ENCODE measurements at regions not wholly inside any gene's neighbourhood (a gene's known extent, or its start where the extent isn't known, plus 50 kb on each side); places are given as distances from the start of the nearest gene placed in this dataset.

DNA sequence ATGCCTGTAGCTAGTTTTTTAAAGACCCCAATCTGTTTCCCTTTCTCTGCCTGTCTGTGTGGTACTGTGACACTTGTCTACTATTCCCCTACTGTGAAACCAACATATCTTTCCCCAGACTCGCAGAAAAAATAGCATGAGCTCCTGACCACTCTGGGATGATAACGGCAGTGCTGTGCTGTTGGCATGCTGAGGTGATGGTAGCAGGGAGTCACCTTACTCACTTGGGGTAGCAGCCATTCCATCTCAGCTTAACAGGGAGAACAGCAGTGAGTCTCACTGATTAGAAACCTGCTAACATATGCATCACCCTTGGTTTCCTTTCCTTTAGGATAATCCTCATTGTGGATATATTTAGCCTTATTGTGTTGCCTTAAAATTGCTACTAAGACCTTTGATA lies 469.6 kb upstream of the FZD8 start:
- ATAC-seq (no peak), DNase-seq (no peak)
- no peak overlapping the region for H3K27ac Mint-ChIP-seq
- peaks cover 4% of the 10 kb centered on the region for H3K9me3 Mint-ChIP-seq
- H3K27me3 Mint-ChIP-seq = no peaks in the 10 kb centered on the region
- H3K4me1 Mint-ChIP-seq = no peaks in the 10 kb centered on the region
- H3K36me3 Mint-ChIP-seq (ENCODE audit: low read depth) = no peaks in the 10 kb centered on the region
- no peak overlapping the region for H3K4me3 Mint-ChIP-seq

DNA sequence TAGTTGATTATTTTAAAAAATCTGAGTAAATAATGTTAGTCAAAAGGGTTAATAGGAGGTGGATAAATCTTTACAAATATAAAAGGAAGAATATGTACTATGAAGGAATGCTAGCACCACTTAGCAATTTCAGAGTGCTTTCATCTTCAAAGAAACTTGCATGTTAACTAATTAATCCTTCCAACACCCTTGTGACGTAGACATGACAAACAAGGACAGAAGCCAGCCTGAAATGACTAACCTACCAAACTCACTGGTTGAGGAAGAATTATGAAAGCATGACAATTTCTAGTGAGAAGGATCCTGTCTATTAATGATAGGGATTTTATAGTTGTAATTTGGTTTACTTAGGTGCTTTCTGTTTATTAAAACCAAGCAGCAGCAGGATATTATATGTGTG lies 468.0 kb upstream of the FZD8 start:
- no peak for ATAC-seq
- peaks cover 6% of the 10 kb centered on the region for H3K9me3 Mint-ChIP-seq
- no peaks in the 10 kb centered on the region for H3K36me3 Mint-ChIP-seq (ENCODE audit: low read depth)

DNA sequence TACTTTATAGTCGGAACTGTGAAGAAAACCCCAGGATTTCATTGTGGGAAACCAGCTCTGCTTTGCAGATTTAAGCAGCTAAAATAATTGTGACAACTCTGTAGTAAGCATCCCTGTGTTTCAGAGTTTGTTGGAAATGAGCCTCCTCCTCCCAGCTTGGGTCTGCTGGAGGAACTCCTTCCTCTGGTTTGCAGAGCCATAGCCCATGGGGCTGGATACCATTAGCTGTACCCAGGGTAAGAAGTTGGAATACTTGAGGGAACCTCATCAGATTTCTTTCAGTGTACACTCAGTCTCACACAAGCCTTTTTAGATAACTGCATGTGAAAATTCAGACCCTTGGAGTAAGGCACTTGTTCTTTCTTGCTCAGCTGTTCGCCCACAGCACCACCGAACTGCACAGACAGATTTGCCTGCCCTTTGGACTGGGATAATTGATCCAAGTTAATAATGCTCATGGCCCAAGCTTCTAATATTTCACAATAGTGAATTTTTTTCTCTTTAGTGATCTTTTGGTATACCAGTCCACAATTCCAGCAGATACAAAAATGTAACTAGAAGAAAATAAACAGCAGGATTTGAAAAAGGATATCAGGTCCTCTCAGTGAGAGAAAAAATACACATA lies 467.4 kb upstream of the FZD8 start:
- Mint-ChIP-seq H3K4me3 (no peak overlapping the region), H3K4me1 (no peaks in the 10 kb centered on the region), H3K36me3 (ENCODE audit: low read depth) (no peaks in the 10 kb centered on the region), H3K27me3 (no peaks in the 10 kb centered on the region), H3K27ac (no peak overlapping the region), H3K9me3 (peaks cover 7% of the 10 kb centered on the region)
- no peak for DNase-seq
- no peak for ATAC-seq

More for the DNA sequence above, 468.0 kb upstream of the FZD8 start:
- DNase-seq = no peak
- Mint-ChIP-seq H3K27me3 (no peaks in the 10 kb centered on the region), H3K27ac (no peak overlapping the region), H3K4me3 (no peak overlapping the region), H3K4me1 (no peaks in the 10 kb centered on the region)

DNA sequence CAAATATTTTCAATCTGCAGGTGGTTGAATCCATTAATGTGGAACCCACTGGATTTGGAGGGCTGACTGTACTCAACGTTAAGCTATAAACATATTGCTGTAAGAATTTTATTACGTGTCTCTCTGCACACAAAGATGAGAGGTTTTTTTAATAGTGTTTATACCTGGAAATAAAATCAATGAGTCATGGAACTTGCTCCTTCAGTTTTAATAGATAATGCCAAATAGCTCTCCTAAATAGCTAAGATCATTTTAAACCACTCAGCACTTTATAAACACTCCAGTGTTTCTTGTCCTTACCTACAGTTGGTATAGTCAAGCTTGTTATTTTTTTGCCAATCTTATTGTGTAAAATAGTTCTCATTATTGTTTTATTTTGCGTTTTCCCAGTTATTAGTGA lies 455.6 kb upstream of the FZD8 start:
- Mint-ChIP-seq H3K4me1 (no peaks in the 10 kb centered on the region), H3K27ac (no peak overlapping the region), H3K9me3 (peaks cover 7% of the 10 kb centered on the region), H3K36me3 (ENCODE audit: low read depth) (no peaks in the 10 kb centered on the region), H3K27me3 (no peaks in the 10 kb centered on the region), H3K4me3 (no peak overlapping the region)
- DNase-seq = no peak
- ATAC-seq = no peak

DNA sequence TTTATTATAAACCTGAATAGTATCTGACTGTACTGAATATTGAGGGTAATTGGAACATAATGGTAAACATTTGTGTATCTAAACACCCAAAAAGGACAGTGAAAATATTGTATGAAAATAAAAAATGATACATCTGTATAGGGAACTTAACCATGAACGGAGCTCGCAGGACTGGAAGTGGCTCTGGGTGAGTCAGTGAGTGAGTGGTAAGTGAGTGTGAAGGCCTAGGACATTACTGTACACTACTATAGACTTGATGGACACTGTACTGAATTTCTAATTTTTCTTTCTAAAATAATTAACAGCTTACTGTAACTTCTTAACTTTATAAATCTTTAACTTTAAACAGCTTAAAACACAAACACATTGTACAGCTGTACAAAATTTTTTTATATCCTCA lies 454.5 kb upstream of the FZD8 start:
- DNase-seq (no peak), ATAC-seq (no peak)
- no peaks in the 10 kb centered on the region for H3K4me1 Mint-ChIP-seq
- H3K9me3 Mint-ChIP-seq = peaks cover 5% of the 10 kb centered on the region
- H3K27me3 Mint-ChIP-seq = no peaks in the 10 kb centered on the region
- no peak overlapping the region for H3K4me3 Mint-ChIP-seq
- no peaks in the 10 kb centered on the region for H3K36me3 Mint-ChIP-seq (ENCODE audit: low read depth)
- no peak overlapping the region for H3K27ac Mint-ChIP-seq

DNA sequence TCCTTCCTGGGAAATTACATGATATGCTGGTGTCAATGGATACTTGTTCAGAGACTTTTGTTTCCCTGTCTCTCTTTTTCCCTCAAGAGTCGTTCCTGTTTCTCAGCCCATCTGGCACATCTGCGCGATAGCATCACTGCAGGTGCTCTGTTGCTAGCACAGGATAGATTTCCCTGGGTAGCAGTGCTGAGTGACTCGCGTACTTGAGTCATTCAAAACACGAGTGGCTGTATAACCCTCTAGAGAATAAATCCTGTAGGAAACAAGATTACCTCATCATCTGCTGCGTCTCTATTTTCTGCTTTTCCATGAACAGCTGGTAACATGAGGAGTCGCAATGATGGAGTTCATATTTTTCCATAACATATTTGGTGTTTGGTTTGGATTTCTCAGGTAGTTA lies 452.0 kb upstream of the FZD8 start:
- DNase-seq = no peak
- Mint-ChIP-seq H3K9me3 (peaks cover 5% of the 10 kb centered on the region), H3K27me3 (no peaks in the 10 kb centered on the region), H3K4me1 (no peaks in the 10 kb centered on the region), H3K36me3 (ENCODE audit: low read depth) (no peaks in the 10 kb centered on the region), H3K4me3 (no peak overlapping the region), H3K27ac (no peak overlapping the region)
- ATAC-seq = no peak

DNA sequence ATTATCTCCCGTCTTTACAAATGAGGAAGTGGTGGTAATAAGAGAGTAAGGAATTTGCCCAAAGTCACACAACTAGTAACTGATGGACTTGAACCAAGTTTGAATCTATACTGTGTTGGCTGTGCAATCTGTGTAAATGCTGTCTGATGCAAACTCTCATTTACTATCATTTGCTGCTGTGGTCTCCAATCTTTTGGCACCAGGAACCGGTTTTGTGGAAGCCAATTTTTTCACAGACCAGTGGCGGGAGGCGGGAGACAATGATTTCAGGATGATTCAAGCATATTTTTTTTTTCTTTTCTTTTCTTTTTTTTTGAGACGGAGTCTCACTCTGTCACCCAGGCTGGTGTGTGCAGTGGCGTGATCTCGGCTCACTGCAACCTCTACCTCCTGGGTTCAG lies 450.0 kb upstream of the FZD8 start:
- H3K27me3 Mint-ChIP-seq = no peaks in the 10 kb centered on the region
- DNase-seq (no peak), ATAC-seq (no peak)
- H3K4me1 Mint-ChIP-seq = no peaks in the 10 kb centered on the region
- H3K27ac Mint-ChIP-seq = no peak overlapping the region
- peaks cover 5% of the 10 kb centered on the region for H3K9me3 Mint-ChIP-seq
- H3K4me3 Mint-ChIP-seq = no peak overlapping the region
- no peaks in the 10 kb centered on the region for H3K36me3 Mint-ChIP-seq (ENCODE audit: low read depth)

DNA sequence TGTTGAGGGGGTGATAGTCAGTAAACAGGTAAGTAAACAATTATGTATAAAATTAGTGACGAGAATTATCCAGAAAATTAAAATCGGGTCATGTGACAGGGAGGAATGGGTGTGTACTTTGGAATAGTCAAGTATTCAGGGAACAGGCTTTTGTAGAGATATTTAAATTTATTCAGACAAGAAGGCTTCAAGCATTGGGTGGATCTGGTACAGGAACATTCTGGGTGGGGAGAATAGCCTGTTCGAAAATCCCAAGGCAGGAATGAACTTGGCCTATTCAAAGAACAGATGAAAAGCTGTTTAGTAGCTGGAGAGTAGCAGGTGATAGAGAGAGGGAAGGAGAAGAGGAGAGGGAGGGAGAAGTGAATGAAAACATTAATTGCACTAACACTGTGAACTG lies 448.9 kb upstream of the FZD8 start:
- DNase-seq (no peak), ATAC-seq (no peak)
- Mint-ChIP-seq H3K36me3 (ENCODE audit: low read depth) (no peaks in the 10 kb centered on the region), H3K4me3 (no peak overlapping the region), H3K27me3 (no peaks in the 10 kb centered on the region), H3K4me1 (no peaks in the 10 kb centered on the region), H3K27ac (no peak overlapping the region), H3K9me3 (peaks cover 5% of the 10 kb centered on the region)

DNA sequence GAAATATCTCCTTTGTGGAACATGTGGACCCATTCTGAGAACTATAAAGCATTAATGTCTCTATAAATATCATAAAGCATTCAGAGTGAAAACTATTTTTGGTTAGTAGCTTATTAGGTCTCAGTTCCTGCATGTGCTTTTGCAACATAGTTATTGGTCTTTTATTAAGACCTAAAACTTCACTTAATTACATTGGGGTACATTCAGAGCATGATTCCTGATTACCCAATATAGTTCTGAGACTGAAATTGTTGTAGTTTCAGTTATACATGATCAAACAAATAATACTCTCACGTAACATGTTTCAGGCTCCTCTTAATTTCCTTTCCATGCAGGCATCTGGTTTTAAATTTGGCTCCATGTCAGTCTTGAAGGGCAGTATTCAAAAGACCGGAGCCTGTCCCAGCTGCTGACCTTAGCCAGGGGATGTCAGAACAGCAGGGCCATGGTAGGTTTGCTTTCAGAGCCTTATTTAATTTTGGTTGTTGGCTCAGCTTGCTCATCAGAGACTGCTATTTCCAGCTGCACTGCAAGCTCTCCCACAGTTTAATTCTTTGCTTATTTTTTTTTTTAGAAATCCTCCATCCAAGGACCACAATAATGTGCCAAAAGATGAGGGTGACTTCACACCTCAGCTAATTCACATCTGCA lies 447.8 kb upstream of the FZD8 start:
- no peak for DNase-seq
- ATAC-seq = no peak
- Mint-ChIP-seq H3K9me3 (peaks cover 8% of the 10 kb centered on the region), H3K4me1 (no peaks in the 10 kb centered on the region), H3K27me3 (no peaks in the 10 kb centered on the region), H3K36me3 (ENCODE audit: low read depth) (no peaks in the 10 kb centered on the region), H3K27ac (no peak overlapping the region), H3K4me3 (no peak overlapping the region)

DNA sequence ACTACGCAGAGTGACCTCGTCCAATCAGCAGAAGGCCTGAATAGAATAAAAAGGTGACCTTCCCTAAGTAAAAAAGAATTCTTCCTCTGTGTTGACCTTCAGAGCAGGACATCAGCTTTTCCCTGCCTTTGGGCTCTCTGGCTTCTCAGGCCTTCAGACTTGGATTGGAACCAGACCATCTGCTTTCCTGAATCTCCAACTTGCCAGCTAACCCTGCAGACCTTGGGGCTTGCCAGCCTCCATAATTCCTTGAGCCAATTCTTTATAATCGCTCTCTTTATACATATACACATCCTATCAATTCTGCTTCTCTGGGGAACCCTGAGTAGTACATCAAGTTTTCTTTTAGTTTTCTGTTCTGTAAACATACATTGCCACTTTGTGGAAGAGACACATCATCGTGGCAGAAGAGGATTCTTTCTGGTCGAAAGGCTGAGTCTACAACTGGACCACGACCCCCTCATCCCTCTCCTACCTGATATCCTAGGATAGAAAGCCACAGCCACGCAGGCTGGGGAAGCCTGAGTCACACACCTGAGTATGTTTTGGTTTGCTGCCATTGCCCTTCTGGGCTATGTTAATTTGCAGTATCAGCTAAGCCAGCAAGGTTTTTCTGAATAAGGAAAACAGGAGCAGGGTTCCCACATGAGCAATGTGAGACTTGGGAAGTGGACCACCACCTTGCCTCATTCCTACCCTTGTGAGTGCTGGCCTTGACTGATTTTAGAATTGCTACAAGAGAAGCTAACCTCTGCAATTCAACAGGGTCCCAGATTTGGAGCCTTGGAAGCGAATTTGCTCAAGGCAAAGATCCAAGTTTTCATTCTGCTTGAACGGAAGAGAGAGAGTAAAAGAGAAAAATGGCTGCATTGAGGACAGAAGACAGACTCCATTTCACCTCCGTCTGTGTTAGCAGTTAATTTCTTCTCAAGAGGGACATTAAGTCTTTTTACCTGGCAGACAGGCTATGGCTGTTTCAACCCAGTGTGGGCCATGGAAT lies 445.2 kb upstream of the FZD8 start:
- Mint-ChIP-seq H3K27ac (no peak overlapping the region), H3K9me3 (peaks cover 8% of the 10 kb centered on the region), H3K36me3 (ENCODE audit: low read depth) (no peaks in the 10 kb centered on the region), H3K4me3 (no peak overlapping the region), H3K27me3 (no peaks in the 10 kb centered on the region), H3K4me1 (no peaks in the 10 kb centered on the region)
- ATAC-seq (no peak), DNase-seq (no peak)

DNA sequence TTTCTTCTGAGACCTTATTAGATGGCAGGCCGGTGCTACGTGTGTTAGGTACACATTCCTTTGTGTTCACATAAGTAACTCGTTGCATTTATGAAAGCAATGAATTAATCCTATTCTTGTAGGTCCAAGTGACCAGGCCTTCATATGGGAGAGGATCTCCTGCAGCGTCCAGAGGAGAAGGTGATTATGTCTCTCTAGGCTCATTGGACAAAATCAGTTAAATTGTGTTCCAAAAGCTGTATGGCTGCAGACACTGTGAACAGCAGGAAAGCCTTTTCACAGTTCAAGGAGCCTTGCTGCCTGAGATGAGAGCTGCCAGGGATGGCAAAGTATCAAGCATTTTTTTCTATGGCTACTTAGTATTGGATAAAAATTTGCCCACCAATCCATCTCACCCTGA lies 433.1 kb upstream of the FZD8 start:
- H3K36me3 Mint-ChIP-seq (ENCODE audit: low read depth) = no peaks in the 10 kb centered on the region
- no peak overlapping the region for H3K27ac Mint-ChIP-seq

DNA sequence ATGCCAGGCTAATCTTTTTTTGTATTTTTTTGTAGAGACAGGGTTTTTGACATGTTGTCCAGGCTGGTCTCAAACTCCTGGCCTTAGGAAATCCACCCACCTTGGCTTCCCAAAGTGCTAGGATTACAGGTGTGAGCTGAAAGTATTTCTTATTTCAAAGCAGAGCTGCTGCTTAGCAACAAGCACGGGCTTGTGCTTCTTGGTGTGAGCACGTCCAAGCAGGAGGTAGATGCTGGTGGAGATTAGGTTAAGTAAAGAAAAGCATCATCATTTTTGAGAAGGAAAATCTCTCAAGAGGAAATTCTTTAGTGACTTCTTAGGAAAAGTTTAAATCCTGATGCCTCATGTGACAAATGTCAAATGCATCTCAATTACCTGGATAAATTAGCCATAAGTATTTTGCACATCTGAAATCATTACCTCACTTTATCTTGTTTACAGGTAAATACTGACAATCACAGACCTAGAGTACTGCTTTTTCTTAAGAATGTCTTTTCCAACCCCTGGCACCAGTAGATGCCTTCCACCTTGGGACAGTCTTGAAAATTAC lies 431.8 kb upstream of the FZD8 start:
- no peaks in the 10 kb centered on the region for H3K27me3 Mint-ChIP-seq
- no peaks in the 10 kb centered on the region for H3K9me3 Mint-ChIP-seq
- ATAC-seq (no peak), DNase-seq (no peak)
- no peak overlapping the region for H3K27ac Mint-ChIP-seq
- H3K4me1 Mint-ChIP-seq = no peaks in the 10 kb centered on the region
- no peaks in the 10 kb centered on the region for H3K36me3 Mint-ChIP-seq (ENCODE audit: low read depth)
- H3K4me3 Mint-ChIP-seq = no peak overlapping the region

More for the DNA sequence above, 433.1 kb upstream of the FZD8 start:
- H3K4me3 Mint-ChIP-seq = no peak overlapping the region
- H3K27me3 Mint-ChIP-seq = no peaks in the 10 kb centered on the region
- no peaks in the 10 kb centered on the region for H3K9me3 Mint-ChIP-seq
- ATAC-seq = no peak
- DNase-seq = no peak
- H3K4me1 Mint-ChIP-seq = no peaks in the 10 kb centered on the region

DNA sequence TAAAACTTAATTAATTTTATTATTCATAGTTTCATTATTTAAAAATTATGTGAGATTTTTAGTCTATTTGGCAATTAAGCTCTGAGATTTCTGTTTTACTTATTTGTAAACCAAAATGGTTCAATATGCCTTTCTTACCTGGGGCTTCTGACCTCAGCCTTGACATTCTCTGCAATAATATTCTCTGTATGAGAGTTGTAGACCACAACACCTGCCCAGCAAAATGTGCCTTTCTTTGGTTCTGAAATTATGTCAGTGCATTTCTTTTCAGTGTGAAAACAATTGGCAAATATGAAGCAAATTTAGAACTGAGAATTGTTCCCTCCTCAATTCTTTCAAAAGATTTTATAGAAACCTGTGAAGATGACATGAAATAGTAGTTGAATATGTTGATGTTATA lies 426.4 kb upstream of the FZD8 start:
- Mint-ChIP-seq H3K9me3 (peaks cover 6% of the 10 kb centered on the region), H3K4me3 (no peak overlapping the region), H3K36me3 (ENCODE audit: low read depth) (no peaks in the 10 kb centered on the region), H3K27me3 (no peaks in the 10 kb centered on the region), H3K4me1 (no peaks in the 10 kb centered on the region), H3K27ac (no peak overlapping the region)
- ATAC-seq (no peak), DNase-seq (no peak)

DNA sequence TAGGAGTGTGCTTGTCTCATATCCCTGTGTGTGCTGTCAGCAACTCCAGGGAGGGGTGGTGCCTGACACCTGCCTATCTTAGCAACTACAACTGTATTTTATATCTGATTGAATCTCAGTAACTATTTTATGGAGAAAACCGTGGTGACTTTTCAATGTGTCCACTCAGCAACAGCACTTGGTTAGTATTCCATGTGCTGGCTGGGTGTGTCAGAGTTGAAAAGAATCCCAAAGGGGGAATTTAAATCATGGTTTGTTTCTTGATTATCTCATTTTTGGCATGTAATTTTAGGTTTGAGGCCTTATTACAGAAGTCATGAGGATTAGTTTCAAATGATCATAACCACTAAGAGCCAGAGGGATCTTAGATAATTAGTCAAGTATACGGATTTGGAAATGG lies 425.7 kb upstream of the FZD8 start:
- Mint-ChIP-seq H3K4me3 (no peak overlapping the region), H3K36me3 (ENCODE audit: low read depth) (no peaks in the 10 kb centered on the region), H3K9me3 (peaks cover 9% of the 10 kb centered on the region), H3K27ac (no peak overlapping the region), H3K27me3 (no peaks in the 10 kb centered on the region), H3K4me1 (no peaks in the 10 kb centered on the region)
- ATAC-seq (no peak), DNase-seq (no peak)

DNA sequence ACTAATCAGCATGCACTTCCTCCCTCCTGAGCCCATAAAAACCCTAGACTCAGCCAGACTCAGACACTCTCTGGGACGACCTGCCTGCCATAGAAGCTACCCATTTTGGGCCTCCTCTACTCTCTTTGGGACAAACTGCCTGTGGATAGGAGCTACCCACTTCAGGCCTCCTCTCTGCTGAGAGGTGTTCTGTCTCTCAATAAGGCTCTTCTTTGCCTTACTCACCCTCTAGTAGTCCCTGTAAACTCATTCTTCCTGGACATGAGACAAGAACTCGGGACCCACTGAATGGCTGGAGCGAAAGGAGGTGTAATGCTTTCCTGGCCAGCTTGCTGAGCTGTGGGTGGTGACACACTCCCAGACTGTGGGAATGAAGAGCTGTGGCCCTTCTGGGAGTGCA lies 424.8 kb upstream of the FZD8 start:
- Mint-ChIP-seq H3K36me3 (ENCODE audit: low read depth) (no peaks in the 10 kb centered on the region), H3K9me3 (peaks cover 10% of the 10 kb centered on the region), H3K27ac (no peak overlapping the region), H3K4me1 (no peaks in the 10 kb centered on the region), H3K4me3 (no peak overlapping the region), H3K27me3 (no peaks in the 10 kb centered on the region)
- DNase-seq (no peak), ATAC-seq (no peak)

Data from activated naive CD8-positive, alpha-beta T cell treated with anti-CD3 and anti-CD28 coated beads, Interleukin-2, amount 50 U/mL, for 24 hours (primary cell).